Panc1 (cell line): ENCODE measurements at regions not wholly inside any gene's neighbourhood (a gene's known extent, or its start where the extent isn't known, plus 50 kb on each side); places are given as distances from the start of the nearest gene placed in this dataset.

Experiments
- ATAC-seq: fragments of 200-7000 bp; cut with Tn5 transposase; 2 replicates; pipeline ENCODE4 v1.9.1; 2020; ENCODE audit warnings: mild to moderate bottlenecking, moderate library complexity
- BruUV-seq: library from RNA; stranded (reverse); fragments of 400-500 nt; replicated peaks from 2 replicates; lab custom pipeline; 2021; lab: Mats Ljungman, UMichigan
- CTCF ChIA-PET: fragments of 300-600 bp; sonication (Branson Sonifier 250); formaldehyde crosslinking; loops from one replicate; lab custom pipeline; 2022; ENCODE audit warnings: antibody characterized with exemption; lab: Charles Lee
- POLR2A ChIA-PET: fragments of 300-600 bp; sonication (Branson Sonifier 250); formaldehyde crosslinking; loops from one replicate; lab custom pipeline; 2022; ENCODE audit warnings: antibody characterized with exemption; lab: Charles Lee
- DNase-seq: peaks from one replicate; pipeline ENCODE4 v3.0.0-alpha.2; 2010; ENCODE audit warnings: low read depth, low spot score
- H3K27ac ChIP-seq: 2 replicates; pipeline ENCODE4 v1.5.1; 2011; ENCODE audit warnings: mild to moderate bottlenecking, low read length, inconsistent platforms
- H3K27me3 ChIP-seq: fragments of 200-500 bp; sonication (Bioruptor generic); 2 replicates; pipeline ENCODE4 v1.6.0; 2014; ENCODE audit warnings: low read length, inconsistent platforms; ENCODE audit not compliant: control insufficient read depth, insufficient read depth
- H3K36me3 ChIP-seq: fragments of 200-500 bp; sonication (Bioruptor generic); 2 replicates; pipeline ENCODE4 v1.5.1; 2014; ENCODE audit warnings: inconsistent platforms, mild to moderate bottlenecking, low read length, moderate library complexity; ENCODE audit not compliant: control insufficient read depth, insufficient read depth
- H3K4me1 ChIP-seq: 2 replicates; pipeline ENCODE4 v1.5.1; 2011; ENCODE audit warnings: inconsistent platforms, mild to moderate bottlenecking, low read length, moderate library complexity; ENCODE audit not compliant: control insufficient read depth, insufficient read depth
- H3K4me3 ChIP-seq, 2 experiments: 2 replicates each; pipeline ENCODE4 v1.5.1; 2011 to 2012; ENCODE audit warnings: low read depth in 2 of 2, low read length in 2 of 2, mild to moderate bottlenecking in 2 of 2, inconsistent platforms in 1 of 2, moderate library complexity in 1 of 2
- H3K9me3 ChIP-seq: fragments of 200-500 bp; sonication (Bioruptor generic); 2 replicates; pipeline ENCODE4 v1.5.1; 2014; ENCODE audit warnings: low read depth, mild to moderate bottlenecking, inconsistent platforms, low read length, moderate library complexity; ENCODE audit not compliant: control insufficient read depth, insufficient read depth
- CTCF ChIP-seq: fragments of 450-650 bp; IDR thresholded peaks from 2 replicates; pipeline ENCODE4 v1.5.1; 2017; ENCODE audit warnings: mild to moderate bottlenecking
- POLR2AphosphoS5 ChIP-seq: IDR thresholded peaks from 2 replicates; pipeline ENCODE4 v1.6.1; 2012; ENCODE audit warnings: mild to moderate bottlenecking, low read depth, low read length, moderate library complexity
- REST ChIP-seq, 2 experiments: IDR thresholded peaks; 2 replicates each; pipeline ENCODE4 v1.6.1; 2011 to 2012; ENCODE audit warnings: low read depth in 2 of 2, control low read depth in 1 of 2, low read length in 1 of 2, mild to moderate bottlenecking in 1 of 2, moderate library complexity in 1 of 2; ENCODE audit not compliant: insufficient read depth in 1 of 2
- SIN3A ChIP-seq: IDR thresholded peaks from 2 replicates; pipeline ENCODE4 v1.6.1; 2012; ENCODE audit warnings: low read depth, mild to moderate bottlenecking, low read length, moderate library complexity, borderline replicate concordance; ENCODE audit not compliant: insufficient read depth
- TCF7L2 ChIP-seq: IDR thresholded peaks from 2 replicates; pipeline ENCODE4 v1.6.1; 2011; ENCODE audit warnings: mild to moderate bottlenecking, low read depth, low read length, inconsistent platforms
- in situ Hi-C: cut with HindIII; loops from 2 replicates; pipeline ENCODE4 v1.10.0; 2016; ENCODE audit warnings: low sequenced_read_pairs, low pct_unique_long_range_greater_than_20kb
- intact Hi-C: fragments of 100-400 bp; cut with micrococcal nuclease; formaldehyde crosslinking; loops from one replicate; pipeline ENCODE4 v1.10.0; 2022; ENCODE audit not compliant: unreplicated experiment

- TF ChIP-seq CTCF: no peak
- no peak for TF ChIP-seq POLR2AphosphoS5
- TF ChIP-seq SIN3A: no peak
- TF ChIP-seq TCF7L2: no peak
- H3K4me3 ChIP-seq: no peak overlapping the region
- intact Hi-C loops (no loop called here), in situ Hi-C loops (no loop called here)
- POLR2A ChIA-PET: no interaction called here
- no TSS peak for BruUV-seq
- CTCF ChIA-PET: no interaction called here
- no peak overlapping the region for H3K27ac ChIP-seq
- no peaks in the 10 kb centered on the region for H3K27me3 ChIP-seq
- no peaks in the 10 kb centered on the region for H3K4me1 ChIP-seq
- DNase-seq (no peak), ATAC-seq (no peak)
- H3K36me3 ChIP-seq: no peaks in the 10 kb centered on the region
- H3K9me3 ChIP-seq: no peaks in the 10 kb centered on the region
These were observed 578.9 kb upstream of the FAT1 start for GRCh38 chr4:187302457-187303150.

- no peaks in the 10 kb centered on the region for H3K36me3 ChIP-seq
- DNase-seq (no peak), ATAC-seq (no peak)
- no peak overlapping the region for H3K4me3 ChIP-seq
- in situ Hi-C loops: no loop called here
- H3K4me1 ChIP-seq: no peaks in the 10 kb centered on the region
- ChIA-PET CTCF (no interaction called here), POLR2A (no interaction called here)
- intact Hi-C loops: no loop called here
- TF ChIP-seq REST (IDR thresholded peaks at IDR 0.05; ENCODE audit: insufficient read depth in 1 of 2, low read depth in 2 of 2, low read length in 1 of 2): no peak
- no peak for TF ChIP-seq CTCF
- TF ChIP-seq POLR2AphosphoS5: no peak
- TF ChIP-seq TCF7L2: no peak
- TF ChIP-seq SIN3A: no peak
- no peaks in the 10 kb centered on the region for H3K9me3 ChIP-seq
- BruUV-seq: no TSS peak
- H3K27me3 ChIP-seq: no peaks in the 10 kb centered on the region
- H3K27ac ChIP-seq: no peak overlapping the region
These were observed 580.5 kb upstream of the FAT1 start for GRCh38 chr4:187304133-187304532.
